ENCODE measurements at regions not wholly inside any gene's neighbourhood (a gene's known extent, or its start where the extent isn't known, plus 50 kb on each side); places are given as distances from the start of the nearest gene placed in this dataset.

GRCh38 chr2:12795851-12796250 is 79.1 kb downstream of the TRIB2 start:
- H3K79me2 ChIP-seq (ENCODE audit: low read length), result no peaks in the 10 kb centered on the region

GRCh38 chr2:12796657-12797056 is 79.9 kb downstream of the TRIB2 start:
- Histone ChIP-seq H3K9me2 (replicated peaks; ENCODE audit: insufficient read depth, low read length) (no peaks in the 10 kb centered on the region), H3K9ac (ENCODE audit: low read length) (no peak overlapping the region), H3K4me2 (ENCODE audit: low read depth, low read length) (no peak overlapping the region), H3K79me2 (ENCODE audit: low read length) (no peaks in the 10 kb centered on the region), H3K9me3 (replicated peaks; ENCODE audit: insufficient read depth, low read length) (no peaks in the 10 kb centered on the region), H3K27ac (ENCODE audit: low read length) (no peak overlapping the region), H3K36me3 (replicated peaks; ENCODE audit: insufficient read depth, low read length) (no peaks in the 10 kb centered on the region), H4K20me1 (ENCODE audit: insufficient read depth, low read length) (no peaks in the 10 kb centered on the region), H3K27me3 (replicated peaks; ENCODE audit: insufficient read depth, low read length) (no peaks in the 10 kb centered on the region), H2AFZ (ENCODE audit: low read length) (no peak overlapping the region), H3K4me1 (ENCODE audit: low read length) (no peaks in the 10 kb centered on the region), H3F3A (ENCODE audit: insufficient read depth, low read length) (no peaks in the 10 kb centered on the region), H3K4me3 (ENCODE audit: low read length) (no peak overlapping the region)
- no peak for TF ChIP-seq CTCF (IDR thresholded peaks at IDR 0.05; ENCODE audit: low read length)
- no peak for TF ChIP-seq EZH2 (optimal IDR thresholded peaks at IDR 0.05; ENCODE audit: low read depth, low read length)
- TF ChIP-seq EZH2phosphoT487 (IDR thresholded peaks at IDR 0.05; ENCODE audit: low read length), result no peak
- no peak for DNase-seq

More at GRCh38 chr2:12795851-12796250, 79.1 kb downstream of the TRIB2 start:
- no peaks in the 10 kb centered on the region for H3K36me3 ChIP-seq (replicated peaks; ENCODE audit: insufficient read depth, low read length)
- H2AFZ ChIP-seq (ENCODE audit: low read length), result no peak overlapping the region
- H3K27me3 ChIP-seq (replicated peaks; ENCODE audit: insufficient read depth, low read length), result no peaks in the 10 kb centered on the region
- H3K4me1 ChIP-seq (ENCODE audit: low read length), result no peaks in the 10 kb centered on the region
- no peaks in the 10 kb centered on the region for H3K9me2 ChIP-seq (replicated peaks; ENCODE audit: insufficient read depth, low read length)
- no peaks in the 10 kb centered on the region for H3K9me3 ChIP-seq (replicated peaks; ENCODE audit: insufficient read depth, low read length)
- no peak overlapping the region for H3K9ac ChIP-seq (ENCODE audit: low read length)
- TF ChIP-seq EZH2 (optimal IDR thresholded peaks at IDR 0.05; ENCODE audit: low read depth, low read length) (no peak), CTCF (IDR thresholded peaks at IDR 0.05; ENCODE audit: low read length) (no peak), EZH2phosphoT487 (IDR thresholded peaks at IDR 0.05; ENCODE audit: low read length) (no peak)
- H3K4me3 ChIP-seq (ENCODE audit: low read length), result no peak overlapping the region
- H3K27ac ChIP-seq (ENCODE audit: low read length), result no peak overlapping the region
- no peak for DNase-seq
- no peaks in the 10 kb centered on the region for H3F3A ChIP-seq (ENCODE audit: insufficient read depth, low read length)
- no peak overlapping the region for H3K4me2 ChIP-seq (ENCODE audit: low read depth, low read length)
- no peaks in the 10 kb centered on the region for H4K20me1 ChIP-seq (ENCODE audit: insufficient read depth, low read length)

GRCh38 chr2:12797815-12798214 is 81.1 kb downstream of the TRIB2 start:
- no peak for DNase-seq
- no peak overlapping the region for H3K27ac ChIP-seq (ENCODE audit: low read length)
- H3K27me3 ChIP-seq (replicated peaks; ENCODE audit: insufficient read depth, low read length), result no peaks in the 10 kb centered on the region
- no peaks in the 10 kb centered on the region for H3K79me2 ChIP-seq (ENCODE audit: low read length)
- no peaks in the 10 kb centered on the region for H4K20me1 ChIP-seq (ENCODE audit: insufficient read depth, low read length)
- no peaks in the 10 kb centered on the region for H3K4me1 ChIP-seq (ENCODE audit: low read length)
- no peaks in the 10 kb centered on the region for H3K9me2 ChIP-seq (replicated peaks; ENCODE audit: insufficient read depth, low read length)
- no peak overlapping the region for H3K4me3 ChIP-seq (ENCODE audit: low read length)
- TF ChIP-seq CTCF (IDR thresholded peaks at IDR 0.05; ENCODE audit: low read length) (no peak), EZH2phosphoT487 (IDR thresholded peaks at IDR 0.05; ENCODE audit: low read length) (no peak), EZH2 (optimal IDR thresholded peaks at IDR 0.05; ENCODE audit: low read depth, low read length) (no peak)
- H3F3A ChIP-seq (ENCODE audit: insufficient read depth, low read length), result no peaks in the 10 kb centered on the region
- H3K9me3 ChIP-seq (replicated peaks; ENCODE audit: insufficient read depth, low read length), result no peaks in the 10 kb centered on the region
- no peaks in the 10 kb centered on the region for H3K36me3 ChIP-seq (replicated peaks; ENCODE audit: insufficient read depth, low read length)
- no peak overlapping the region for H3K9ac ChIP-seq (ENCODE audit: low read length)
- no peak overlapping the region for H3K4me2 ChIP-seq (ENCODE audit: low read depth, low read length)
- no peak overlapping the region for H2AFZ ChIP-seq (ENCODE audit: low read length)
